ENCODE measurements at regions not wholly inside any gene's neighbourhood (a gene's known extent, or its start where the extent isn't known, plus 50 kb on each side); places are given as distances from the start of the nearest gene placed in this dataset.

- TF ChIP-seq ZEB2 (IDR thresholded peaks at IDR 0.05): no peak
- no peak for TF ChIP-seq NONO (IDR thresholded peaks at IDR 0.05; ENCODE audit: low read depth in 2 of 2, low read length in 1 of 2)
- TF ChIP-seq, protein P1, sequence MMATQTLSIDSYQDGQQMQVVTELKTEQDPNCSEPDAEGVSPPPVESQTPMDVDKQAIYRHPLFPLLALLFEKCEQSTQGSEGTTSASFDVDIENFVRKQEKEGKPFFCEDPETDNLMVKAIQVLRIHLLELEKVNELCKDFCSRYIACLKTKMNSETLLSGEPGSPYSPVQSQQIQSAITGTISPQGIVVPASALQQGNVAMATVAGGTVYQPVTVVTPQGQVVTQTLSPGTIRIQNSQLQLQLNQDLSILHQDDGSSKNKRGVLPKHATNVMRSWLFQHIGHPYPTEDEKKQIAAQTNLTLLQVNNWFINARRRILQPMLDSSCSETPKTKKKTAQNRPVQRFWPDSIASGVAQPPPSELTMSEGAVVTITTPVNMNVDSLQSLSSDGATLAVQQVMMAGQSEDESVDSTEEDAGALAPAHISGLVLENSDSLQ (IDR thresholded peaks at IDR 0.05): no peak
- TF ChIP-seq, protein P2, sequence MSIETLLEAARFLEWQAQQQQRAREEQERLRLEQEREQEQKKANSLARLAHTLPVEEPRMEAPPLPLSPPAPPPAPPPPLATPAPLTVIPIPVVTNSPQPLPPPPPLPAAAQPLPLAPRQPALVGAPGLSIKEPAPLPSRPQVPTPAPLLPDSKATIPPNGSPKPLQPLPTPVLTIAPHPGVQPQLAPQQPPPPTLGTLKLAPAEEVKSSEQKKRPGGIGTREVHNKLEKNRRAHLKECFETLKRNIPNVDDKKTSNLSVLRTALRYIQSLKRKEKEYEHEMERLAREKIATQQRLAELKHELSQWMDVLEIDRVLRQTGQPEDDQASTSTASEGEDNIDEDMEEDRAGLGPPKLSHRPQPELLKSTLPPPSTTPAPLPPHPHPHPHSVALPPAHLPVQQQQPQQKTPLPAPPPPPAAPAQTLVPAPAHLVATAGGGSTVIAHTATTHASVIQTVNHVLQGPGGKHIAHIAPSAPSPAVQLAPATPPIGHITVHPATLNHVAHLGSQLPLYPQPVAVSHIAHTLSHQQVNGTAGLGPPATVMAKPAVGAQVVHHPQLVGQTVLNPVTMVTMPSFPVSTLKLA (conservative IDR thresholded peaks at IDR 0.05): no peak
- no peak for TF ChIP-seq TGIF2 (CRISPR knock-in tag; IDR thresholded peaks at IDR 0.05)
- TF ChIP-seq TSHZ1 (CRISPR knock-in tag; IDR thresholded peaks at IDR 0.05): no peak
Observed at GRCh38 chr4:121519236-121519838, 138.5 kb upstream of the QRFPR start.

Measured in K562 (cell line).